ENCODE measurements at regions not wholly inside any gene's neighbourhood (a gene's known extent, or its start where the extent isn't known, plus 50 kb on each side); places are given as distances from the start of the nearest gene placed in this dataset.

GRCh38 chr12:67442896-67443295, 173.7 kb downstream of the CAND1 start:
- H3K79me2 ChIP-seq (ENCODE audit: control insufficient read depth, insufficient read depth, low read length) = no peaks in the 10 kb centered on the region
- no peak overlapping the region for H3K4me2 ChIP-seq (ENCODE audit: insufficient read depth, low read length)
- DNase-seq (ENCODE audit: low read depth, low spot score) = no peak
- ChIA-PET POLR2A (no interaction called here), CTCF (interaction anchor here (2.1 kb wide), 1 partner anchor 500 kb away, joined by 11 read pairs; no protein-coding TSS in a partner anchor)
- intact Hi-C loops (cut with micrococcal nuclease) (loop anchor here (5.0 kb wide), 1 partner anchor 204 kb away; the partner anchor contains the start of gene DYRK2), dilution Hi-C loops (cut with MboI; ENCODE audit: extremely low pct_ligation_motif_present, low sequenced_read_pairs) (no loop called here)
- no peaks in the 10 kb centered on the region for H3K9me3 ChIP-seq (replicated peaks; ENCODE audit: control insufficient read depth, insufficient read depth, low read length)
- H3K27me3 ChIP-seq (ENCODE audit: control insufficient read depth in 2 of 2, insufficient read depth in 2 of 2, low read length in 2 of 2) = no peaks in the 10 kb centered on the region
- H3K27ac ChIP-seq (ENCODE audit: insufficient read depth, low read depth, low read length) = no peak overlapping the region
- no peak overlapping the region for H3K9ac ChIP-seq (replicated peaks; ENCODE audit: extremely low read depth, insufficient read depth, low read length)
- no peak overlapping the region for H2AFZ ChIP-seq (ENCODE audit: low read depth, low read length)
- BruUV-seq (replicated peaks) = no TSS peak
- H3K4me1 ChIP-seq (ENCODE audit: control insufficient read depth, extremely low read depth, insufficient read depth, low read length) = no peaks in the 10 kb centered on the region
- H3K36me3 ChIP-seq (ENCODE audit: control insufficient read depth in 2 of 2, extremely low read depth in 1 of 2, insufficient read depth in 2 of 2, low read length in 2 of 2) = no peaks in the 10 kb centered on the region
- no peaks in the 10 kb centered on the region for H4K20me1 ChIP-seq (replicated peaks; ENCODE audit: control insufficient read depth, extremely low read depth, insufficient read depth, low read length)
- H3K4me3 ChIP-seq (replicated peaks in 1 of 3; ENCODE audit: insufficient read depth in 1 of 3, low read depth in 1 of 3, low read length in 3 of 3) = no peak overlapping the region
- no peak for TF ChIP-seq FOS (IDR thresholded peaks at IDR 0.05; ENCODE audit: borderline replicate concordance, insufficient read depth, low read length)
- no peak for TF ChIP-seq EZH2 (IDR thresholded peaks at IDR 0.05; ENCODE audit: borderline replicate concordance, low read depth, low read length, severe bottlenecking)
- no peak for TF ChIP-seq POLR2AphosphoS5 (IDR thresholded peaks at IDR 0.05; ENCODE audit: insufficient read depth, low read depth, low read length)
- no peak for TF ChIP-seq MAX (IDR thresholded peaks at IDR 0.05; ENCODE audit: insufficient read depth, insufficient read length)
- TF ChIP-seq MYC (IDR thresholded peaks at IDR 0.05; ENCODE audit: low read depth, low read length) = no peak
- TF ChIP-seq JUN (IDR thresholded peaks at IDR 0.05; ENCODE audit: borderline replicate concordance, insufficient read depth, insufficient read length, low read depth) = no peak
- no peak for TF ChIP-seq GATA2 (IDR thresholded peaks at IDR 0.05; ENCODE audit: insufficient read depth, insufficient read length, low read depth, low read length)
- TF ChIP-seq CTCF (IDR thresholded peaks at IDR 0.05; ENCODE audit: extremely low read depth in 1 of 2, insufficient read depth in 1 of 2, low read depth in 1 of 2, low read length in 2 of 2) = no peak
- TF ChIP-seq POLR2A (IDR thresholded peaks at IDR 0.05; ENCODE audit: low read depth, low read length) = no peak
- FAIRE-seq = no peak
- H3K9me1 ChIP-seq (replicated peaks; ENCODE audit: control insufficient read depth, extremely low read depth, insufficient read depth, low read length) = no peaks in the 10 kb centered on the region
